Amniotic epithelial cell (primary cell): ENCODE measurements at regions not wholly inside any gene's neighbourhood (a gene's known extent, or its start where the extent isn't known, plus 50 kb on each side); places are given as distances from the start of the nearest gene placed in this dataset.
"Not testable (repeated sequence)": the region's sequence is repeated elsewhere in the genome, so short reads cannot be mapped to it uniquely, and the experiment has no call there.

Experiments used
- DNase-seq: peaks from one replicate; pipeline ENCODE4 v3.0.0-alpha.2; 2010; ENCODE audit warnings: low read depth

GRCh38 chr4:177185579-177185978 lies 124.1 kb upstream of the NEIL3 start:
- DNase-seq, result no peak

- DNase-seq, result no peak
Observed at GRCh38 chr4:177187371-177187770, 122.3 kb upstream of the NEIL3 start.

DNA sequence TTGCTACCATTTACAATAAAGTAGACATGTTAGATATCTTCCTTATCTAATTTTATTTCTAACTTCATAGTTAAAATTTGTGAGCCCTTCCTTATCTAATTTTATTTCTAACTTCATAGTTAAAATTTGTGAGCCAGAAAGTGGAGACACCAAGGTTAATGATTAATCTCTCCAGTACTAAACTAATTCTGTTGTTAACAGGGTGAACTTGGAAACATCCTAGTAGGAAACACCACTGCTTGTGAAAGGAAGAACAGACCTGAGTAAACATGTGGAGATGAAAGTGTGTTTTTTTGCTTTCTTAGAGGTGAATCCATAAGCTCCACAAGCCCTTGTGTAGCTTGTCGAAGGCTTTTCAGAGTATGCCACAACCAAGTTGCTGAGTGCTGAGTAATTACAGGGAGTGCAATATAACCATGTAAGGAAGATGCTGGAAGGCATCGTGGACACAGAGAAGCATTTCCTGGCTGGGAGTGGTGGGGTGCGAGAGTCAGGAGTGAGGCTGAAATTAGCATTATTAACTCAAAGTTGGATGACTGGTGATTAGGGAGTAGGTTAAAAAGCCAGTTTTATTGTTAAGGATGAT lies 118.6 kb upstream of the NEIL3 start:
- peak; percentile 47 for DNase-seq

DNA sequence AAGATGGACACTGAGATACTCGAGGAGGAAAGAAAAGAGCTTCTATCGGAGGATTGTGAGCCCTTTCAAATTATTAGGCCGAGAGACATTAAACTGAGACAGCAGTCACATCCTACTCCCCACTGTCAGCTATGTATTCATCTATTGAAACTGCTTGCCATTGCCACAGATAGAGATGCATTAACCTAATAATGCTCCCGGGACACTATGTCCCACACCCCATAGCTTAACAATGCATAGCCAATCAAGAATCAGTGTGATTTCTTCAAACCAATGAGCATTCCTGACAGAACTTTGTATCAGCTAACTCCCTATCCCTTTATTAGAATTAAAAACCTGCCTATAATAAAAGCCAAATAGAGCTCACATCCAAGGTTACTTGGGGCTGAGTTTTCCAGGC lies 118.1 kb upstream of the NEIL3 start:
- DNase-seq, result no peak

DNA sequence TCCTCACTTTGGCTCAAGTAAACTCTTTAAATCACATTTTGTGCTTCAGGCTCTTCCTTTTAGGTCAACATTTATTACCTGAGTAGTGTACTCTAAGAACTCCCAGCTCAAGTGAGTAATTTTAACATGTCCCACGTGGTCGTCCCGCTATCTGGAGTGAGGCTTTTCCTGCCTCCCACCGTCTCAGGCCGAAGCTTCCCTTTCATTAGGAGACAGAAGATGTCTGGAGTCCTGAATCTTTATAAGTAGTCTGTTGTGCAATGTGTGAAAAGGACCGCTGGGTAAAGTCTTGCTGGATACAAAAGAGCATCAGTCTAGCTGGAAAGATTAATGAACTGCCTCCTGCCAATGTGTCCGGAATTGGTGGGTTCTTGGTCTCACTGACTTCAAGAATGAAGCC lies 117.7 kb upstream of the NEIL3 start:
- no peak for DNase-seq

DNA sequence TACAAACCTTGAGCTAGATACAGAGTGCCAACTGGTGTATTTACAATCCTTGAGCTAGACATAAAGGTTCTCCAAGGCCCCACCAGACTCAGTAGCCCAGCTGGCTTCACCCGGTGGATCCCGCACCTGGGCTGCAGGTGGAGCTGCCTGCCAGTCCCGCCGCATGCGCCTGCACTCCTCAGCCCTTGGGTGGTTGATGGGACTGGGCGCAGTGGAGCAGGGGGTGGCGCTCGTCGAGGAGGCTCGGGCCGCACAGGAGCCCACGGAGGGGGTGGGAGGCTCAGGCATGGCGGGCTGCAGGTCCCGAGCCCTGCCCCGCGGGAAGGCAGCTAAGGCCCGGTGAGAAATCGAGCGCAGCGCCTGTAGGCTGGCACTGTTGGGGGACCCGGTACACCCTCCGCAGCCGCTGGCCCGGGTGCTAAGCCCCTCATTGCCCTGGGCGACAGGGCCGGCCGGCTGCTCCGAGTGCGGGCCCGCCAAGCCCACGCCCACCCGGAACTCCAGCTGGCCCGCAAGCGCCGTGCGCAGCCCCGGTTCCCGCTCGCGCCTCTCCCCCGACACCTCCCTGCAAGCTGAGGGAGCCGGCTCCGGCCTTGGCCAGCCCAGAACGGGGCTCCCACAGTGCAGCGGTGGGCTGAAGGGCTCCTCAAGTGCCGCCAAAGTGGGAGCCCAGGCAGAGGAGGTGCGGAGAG lies 116.5 kb upstream of the NEIL3 start:
- not testable (repeated sequence) for DNase-seq

DNA sequence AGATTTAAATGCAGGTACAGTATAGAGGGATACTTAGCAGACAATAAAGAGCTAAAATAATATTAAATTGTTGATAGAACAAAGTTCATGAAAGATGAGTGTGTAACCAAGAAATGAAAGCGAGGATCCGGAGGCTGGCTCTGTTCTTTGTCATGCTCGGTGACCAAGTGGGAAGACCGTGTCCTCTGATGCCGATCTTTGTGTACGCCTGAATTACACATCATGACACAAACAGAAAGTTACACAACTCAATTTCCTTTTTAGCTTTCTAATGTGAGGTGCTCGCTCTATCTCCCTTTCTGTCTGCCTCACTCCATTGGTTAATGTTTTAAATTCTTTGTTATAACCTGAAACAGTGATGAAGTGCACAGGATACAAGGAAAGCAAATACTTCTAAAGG lies 114.8 kb upstream of the NEIL3 start:
- no peak for DNase-seq

DNA sequence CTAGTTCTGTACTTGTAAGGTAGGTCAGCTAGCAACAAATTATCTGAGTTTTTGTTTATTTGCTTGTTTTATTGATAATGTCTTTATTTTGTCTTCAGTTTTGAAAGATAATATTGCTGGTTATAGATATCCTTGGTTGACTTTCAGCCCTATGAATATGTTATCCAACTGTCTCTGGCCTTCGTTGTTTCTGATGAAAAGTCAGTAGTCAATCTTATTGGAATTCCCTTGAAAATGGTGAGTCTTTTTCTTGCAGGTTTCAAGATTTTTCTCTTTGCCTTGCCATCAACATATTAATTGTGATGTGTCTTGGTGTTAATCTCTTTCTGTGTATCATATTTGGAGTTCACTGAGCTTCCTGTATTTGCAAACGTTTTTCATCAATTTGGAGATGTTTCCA lies 113.1 kb upstream of the NEIL3 start:
- no peak for DNase-seq

DNA sequence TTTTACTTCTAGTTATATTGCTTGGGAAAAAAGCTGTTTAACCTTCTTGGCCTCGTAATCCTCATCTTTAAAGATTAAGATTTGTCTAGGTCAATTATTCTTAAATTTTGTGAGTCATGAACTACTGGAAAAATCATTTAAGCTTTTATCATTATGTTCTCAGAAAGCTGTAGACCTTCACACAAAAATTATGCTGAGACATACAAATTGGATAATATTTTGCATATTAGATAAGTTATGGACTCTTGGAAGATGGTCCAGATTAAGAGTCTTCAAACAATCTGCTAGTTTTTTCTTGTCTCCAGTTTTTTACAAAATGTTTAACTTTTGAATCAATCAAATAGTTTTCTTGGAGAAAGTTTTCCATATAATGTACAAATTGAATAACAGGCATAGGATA lies 108.1 kb upstream of the NEIL3 start:
- DNase-seq, result no peak

DNA sequence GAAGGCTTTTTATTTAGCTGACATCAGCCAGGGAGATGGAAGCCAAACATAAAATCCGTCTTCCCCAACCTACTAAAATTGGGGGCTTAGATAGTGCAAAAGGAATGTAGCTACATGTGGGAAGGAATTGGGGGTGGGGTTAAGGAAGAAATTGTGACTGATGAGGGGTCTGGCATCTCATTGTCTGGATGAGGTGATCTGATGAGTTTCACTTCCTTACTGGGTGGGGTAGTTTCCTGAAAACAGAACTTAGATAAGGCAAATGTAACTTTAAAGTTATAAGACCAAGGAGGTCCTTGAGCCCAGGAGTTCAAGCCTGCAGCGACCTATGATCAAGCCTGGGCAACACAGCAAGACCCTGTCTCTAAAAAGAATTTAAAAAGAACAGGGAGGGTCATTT lies 105.5 kb upstream of the NEIL3 start:
- DNase-seq, result no peak

- peak; percentile 31 for DNase-seq
Observed at GRCh38 chr4:177214935-177215334, 94.7 kb upstream of the NEIL3 start.

DNA sequence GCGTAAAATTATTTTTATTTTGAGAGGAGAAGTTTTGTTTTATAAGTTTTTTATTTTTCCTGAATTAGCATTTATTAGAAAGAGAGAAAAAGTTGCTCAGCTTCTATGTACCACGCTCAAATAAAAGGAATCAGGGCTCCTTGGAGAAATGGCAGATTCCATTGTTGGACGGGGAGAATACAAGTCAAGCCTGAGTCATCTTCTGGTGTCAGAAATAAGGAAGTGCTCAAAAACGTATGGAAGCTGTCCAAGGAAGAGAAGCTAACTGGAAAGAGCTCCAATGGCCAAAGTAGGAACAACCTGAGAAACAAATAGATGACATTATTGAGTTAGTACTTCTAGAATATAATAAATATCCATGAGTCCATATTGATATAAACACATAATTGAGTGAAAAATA lies 89.3 kb upstream of the NEIL3 start:
- DNase-seq, result no peak

DNA sequence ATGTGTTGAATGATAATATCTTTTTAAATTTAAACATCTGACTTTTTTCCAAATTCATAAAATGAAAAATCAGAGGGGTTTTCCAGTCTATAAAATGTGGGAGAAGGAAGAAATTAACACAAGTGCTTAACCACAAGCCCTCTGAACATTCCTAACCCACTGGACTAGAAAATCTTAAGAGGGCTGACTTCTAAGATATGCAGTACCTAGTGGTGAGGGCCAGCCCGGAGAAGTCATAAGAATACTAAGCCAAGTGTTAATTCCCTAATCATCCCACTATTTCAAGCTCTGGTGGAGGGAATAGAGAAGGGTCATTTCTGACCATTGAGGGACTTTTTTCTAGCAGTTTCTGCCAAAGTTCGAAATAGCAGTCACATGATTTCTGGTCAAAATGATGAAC lies 86.9 kb upstream of the NEIL3 start:
- no peak for DNase-seq

DNA sequence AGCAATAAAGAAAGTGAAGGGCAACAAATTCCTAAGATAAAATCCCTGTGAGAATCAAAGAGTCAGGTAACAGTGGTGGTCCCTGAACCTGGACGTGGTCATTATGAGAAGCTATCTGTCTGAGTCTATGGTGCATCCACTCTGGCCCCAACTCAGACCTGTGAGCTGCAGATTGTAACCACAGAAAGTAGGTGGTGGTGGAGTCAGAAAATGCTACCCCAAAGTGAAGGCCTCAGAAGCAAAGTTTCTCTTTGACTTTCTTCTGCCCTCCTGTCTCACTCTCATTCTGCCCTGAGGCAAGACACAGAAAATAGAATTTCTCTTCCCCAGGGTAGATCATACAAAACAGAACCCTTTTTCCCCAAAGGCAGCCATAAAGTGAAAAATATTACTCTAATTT lies 84.1 kb upstream of the NEIL3 start:
- no peak for DNase-seq

DNA sequence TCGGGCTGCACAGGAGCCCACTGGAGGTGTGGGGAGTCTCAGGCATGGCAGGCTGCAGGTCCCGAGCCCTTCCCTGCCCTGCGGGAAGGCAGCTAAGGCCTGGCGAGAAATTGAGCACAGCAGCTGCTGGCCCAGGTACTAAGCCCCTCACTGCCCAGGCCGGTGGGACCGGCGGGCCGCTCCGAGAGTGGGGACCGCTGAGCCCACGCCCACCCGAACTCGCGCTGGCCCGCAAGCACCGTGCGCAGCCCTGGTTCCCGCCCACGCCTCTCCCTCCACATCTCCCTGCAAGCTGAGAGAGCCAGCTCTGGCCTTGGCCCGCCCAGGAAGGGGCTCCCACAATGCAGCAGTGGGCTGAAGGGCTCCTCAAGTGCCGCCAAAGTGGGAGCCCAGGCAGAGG lies 82.0 kb upstream of the NEIL3 start:
- no peak for DNase-seq

DNA sequence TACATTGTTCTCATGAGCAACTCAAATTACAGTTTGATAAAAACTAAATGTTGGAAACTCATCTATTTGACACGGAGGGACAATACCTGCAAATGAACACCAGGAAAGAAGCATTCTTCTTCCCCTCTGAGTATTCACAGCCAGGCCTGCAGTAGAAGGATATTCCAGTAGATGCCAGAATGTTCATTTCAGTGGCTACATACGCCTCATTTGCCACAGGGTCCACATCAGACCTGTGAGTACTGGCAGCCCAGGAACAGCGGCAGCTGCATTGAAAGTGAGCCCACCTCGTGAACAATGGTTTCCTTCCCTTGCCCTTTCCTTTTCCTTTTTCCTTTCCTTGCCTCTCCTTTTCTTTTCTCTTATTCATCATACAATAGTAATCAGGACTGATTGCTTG lies 81.1 kb upstream of the NEIL3 start:
- no peak for DNase-seq

GRCh38 chr4:177229331-177229730 lies 80.3 kb upstream of the NEIL3 start:
- peak; percentile 23 for DNase-seq

DNA sequence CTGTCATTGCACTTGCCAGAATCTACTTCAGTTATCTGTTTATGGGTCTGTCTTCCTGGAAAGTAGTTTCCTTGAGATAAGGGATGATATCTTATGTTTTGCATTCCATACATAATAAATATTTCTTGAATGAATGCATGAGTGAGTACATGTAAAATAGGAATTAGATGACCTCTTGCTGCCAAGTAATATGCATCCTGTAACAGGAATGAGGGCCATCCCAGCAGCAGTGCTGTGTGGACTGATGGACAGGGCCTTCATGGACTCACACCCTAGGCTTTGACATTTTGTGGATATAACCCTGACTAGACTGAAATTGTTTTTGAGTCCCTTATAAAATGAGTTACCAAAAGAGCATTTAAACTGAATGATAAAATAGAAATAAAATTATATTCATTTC lies 77.2 kb upstream of the NEIL3 start:
- peak; percentile 44 for DNase-seq

DNA sequence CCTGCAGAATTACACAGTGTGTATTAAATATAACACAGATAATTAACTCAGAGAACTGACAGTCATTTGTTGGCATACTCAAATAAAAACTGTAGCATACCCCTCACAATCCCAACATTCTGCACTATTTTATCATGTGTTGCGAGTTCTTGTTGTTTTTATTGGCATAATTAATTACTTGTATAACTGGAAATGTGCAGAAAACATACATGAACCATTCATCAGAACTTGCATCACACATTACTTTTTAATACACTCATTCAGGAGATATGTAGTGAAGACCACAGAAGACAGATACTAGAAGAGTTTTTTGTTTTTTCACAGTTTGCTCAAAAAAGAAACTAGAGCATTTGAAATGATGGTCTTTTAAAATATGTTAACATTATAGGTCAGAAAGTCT lies 74.6 kb upstream of the NEIL3 start:
- peak; percentile 94 for DNase-seq

- no peak for DNase-seq
Observed at GRCh38 chr4:177236886-177237285, 72.8 kb upstream of the NEIL3 start.

- no peak for DNase-seq
Observed at GRCh38 chr4:177237291-177237690, 72.4 kb upstream of the NEIL3 start.

DNA sequence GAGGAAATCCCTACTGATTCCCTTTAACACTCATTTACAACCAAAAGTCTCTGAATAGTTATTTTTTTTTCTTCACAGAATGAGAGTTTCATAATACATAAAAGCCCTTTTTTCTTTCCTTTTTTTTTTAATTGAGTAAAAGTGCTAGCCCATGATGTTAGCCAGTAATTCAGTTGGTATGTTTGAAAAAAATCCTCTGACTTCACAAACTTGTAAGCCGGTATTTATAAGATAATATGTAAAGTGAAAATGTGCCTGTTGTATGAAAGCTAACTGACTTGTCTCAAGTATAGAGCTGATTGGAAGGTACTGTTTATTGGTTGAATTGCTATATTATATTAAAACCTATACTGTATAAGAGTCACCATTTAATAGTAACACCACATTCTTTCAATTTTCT lies 70.2 kb upstream of the NEIL3 start:
- no peak for DNase-seq

GRCh38 chr4:177239878-177240277 lies 69.8 kb upstream of the NEIL3 start:
- DNase-seq, result no peak

GRCh38 chr4:177242651-177243286 lies 66.9 kb upstream of the NEIL3 start:
- DNase-seq, result no peak
